SH-SY5Y (cell line): ENCODE measurements at regions not wholly inside any gene's neighbourhood (a gene's known extent, or its start where the extent isn't known, plus 50 kb on each side); places are given as distances from the start of the nearest gene placed in this dataset.

Source experiments
- GATA2 ChIP-seq: IDR thresholded peaks from 2 replicates; pipeline ENCODE4 v1.6.1; 2011; ENCODE audit warnings: mild to moderate bottlenecking, low read depth, low read length
- GATA3 ChIP-seq: IDR thresholded peaks from 2 replicates; pipeline ENCODE4 v1.6.1; 2011; ENCODE audit warnings: low read depth, mild to moderate bottlenecking, low read length, moderate library complexity

GRCh38 chr3:76487446-76487845 is 552.5 kb upstream of the ROBO2 start:
- no peak for TF ChIP-seq GATA3
- TF ChIP-seq GATA2 = no peak
